ENCODE measurements at regions not wholly inside any gene's neighbourhood (a gene's known extent, or its start where the extent isn't known, plus 50 kb on each side); places are given as distances from the start of the nearest gene placed in this dataset.

DNA sequence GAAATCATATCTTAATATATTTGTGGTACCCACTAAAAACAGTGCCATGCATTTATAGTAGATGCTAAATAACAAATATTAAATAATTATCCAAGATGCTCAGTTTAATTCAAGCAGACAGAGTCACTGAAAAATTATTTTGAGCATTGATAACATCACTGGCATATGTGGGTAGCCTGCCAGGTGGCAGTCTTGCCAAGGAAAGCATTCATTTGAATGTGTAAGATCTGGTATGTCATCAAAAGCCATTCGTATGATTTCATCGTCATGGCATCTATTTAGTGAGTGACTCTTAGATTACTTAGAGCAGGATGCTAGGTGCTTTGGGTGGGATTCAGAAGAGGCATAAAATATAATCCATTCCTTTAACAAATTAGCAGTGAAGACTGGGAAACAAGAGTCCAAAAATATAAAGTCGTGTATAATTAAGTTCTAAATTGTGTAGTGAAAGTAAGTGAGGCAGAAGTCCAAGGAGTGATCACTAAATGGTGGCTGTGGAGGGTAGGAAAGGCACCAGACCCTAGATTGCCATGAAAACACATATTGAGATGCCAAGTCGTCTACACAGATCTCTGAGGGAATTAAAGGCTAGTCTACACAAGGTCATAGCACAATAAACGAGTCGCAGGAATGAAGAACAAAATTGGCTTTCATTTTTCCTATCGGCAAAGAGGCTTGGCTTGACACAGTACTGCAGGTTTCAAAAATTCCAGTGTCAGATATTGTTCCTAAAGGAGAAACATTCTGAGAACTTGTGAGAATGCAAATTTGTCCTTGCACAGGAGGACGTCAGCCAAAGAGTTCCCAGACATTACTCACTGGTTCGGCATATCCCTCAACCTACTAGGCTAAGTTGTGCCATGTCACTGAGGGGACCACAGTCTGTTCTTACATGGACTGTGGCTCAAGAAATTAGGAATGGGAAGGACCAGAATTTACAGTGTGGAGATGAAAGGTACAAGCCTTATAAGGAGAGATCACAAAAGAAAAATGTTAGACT is 130.8 kb downstream of the LYPLAL1 start:
- no peak for DNase-seq

DNA sequence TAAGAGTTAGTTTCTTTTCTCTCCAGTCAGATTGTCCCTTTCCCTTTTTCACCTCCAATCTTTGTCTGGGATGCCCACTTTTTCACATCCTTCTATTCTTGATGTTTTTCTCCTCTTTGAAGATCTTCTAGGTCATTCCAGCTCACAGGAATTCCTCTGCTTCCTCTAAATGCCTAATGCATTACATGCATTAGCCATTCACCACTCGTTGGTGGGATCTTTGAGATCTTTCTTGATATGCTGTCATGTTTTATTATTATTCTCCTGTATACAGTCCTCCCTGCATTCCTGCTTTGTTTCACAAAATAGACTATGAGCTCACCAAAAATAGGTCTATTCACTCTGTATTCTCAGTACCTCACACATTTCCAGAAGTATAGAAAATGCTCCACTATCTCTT is 129.0 kb downstream of the LYPLAL1 start:
- no peak for DNase-seq
- in situ Hi-C loops (cut with MboI; ENCODE audit: low pct_unique_long_range_greater_than_20kb, low sequenced_read_pairs): no loop called here

More for the DNA sequence above, 130.8 kb downstream of the LYPLAL1 start:
- in situ Hi-C loops (cut with MboI; ENCODE audit: low pct_unique_long_range_greater_than_20kb, low sequenced_read_pairs): no loop called here

DNA sequence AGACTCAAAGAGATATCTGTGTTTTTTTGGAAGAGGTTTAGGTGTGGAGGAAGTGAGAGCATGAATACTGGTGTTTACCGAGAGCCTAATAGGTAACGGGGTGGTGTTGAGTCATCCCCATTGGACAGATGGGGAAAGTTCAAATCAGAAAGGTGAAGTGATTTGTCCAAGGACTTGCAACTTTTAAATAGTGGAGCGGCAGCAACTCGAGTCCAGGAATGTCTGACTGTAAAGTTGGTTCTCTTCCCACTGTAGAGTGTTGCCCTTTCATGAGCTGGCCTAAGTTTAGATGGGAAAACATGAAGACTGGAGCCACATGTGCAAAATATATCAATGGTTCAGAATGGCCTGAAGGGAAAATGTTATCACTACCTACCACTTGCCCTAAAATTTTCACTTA is 125.7 kb downstream of the LYPLAL1 start:
- in situ Hi-C loops (cut with MboI; ENCODE audit: low pct_unique_long_range_greater_than_20kb, low sequenced_read_pairs): no loop called here
- DNase-seq: no peak

DNA sequence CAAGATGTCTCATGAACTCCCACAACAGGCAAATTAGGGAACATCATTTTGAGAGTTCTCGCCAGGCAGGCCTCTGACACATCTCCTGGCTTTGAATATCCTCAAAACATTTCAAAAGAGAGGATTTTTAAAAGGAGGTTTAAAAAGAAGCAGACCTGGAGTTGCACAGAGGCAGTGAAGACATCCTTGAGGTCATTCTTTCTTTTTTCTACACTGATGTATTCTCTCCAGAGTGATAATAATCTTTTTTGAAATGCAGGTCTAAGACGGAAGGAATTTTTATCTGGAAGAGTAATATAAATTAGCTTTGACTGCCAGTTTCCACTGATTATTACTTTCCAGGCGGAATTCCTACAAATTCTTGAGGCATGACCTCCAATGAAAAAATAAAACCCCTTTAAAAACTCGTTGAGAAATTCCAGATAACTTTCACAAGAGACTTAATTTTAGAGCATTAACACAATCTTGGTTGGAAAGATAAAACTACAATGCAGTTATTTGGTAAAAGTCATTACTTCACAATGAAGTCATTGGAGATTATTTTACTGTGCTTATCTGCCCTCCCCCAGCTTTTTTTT is 125.0 kb downstream of the LYPLAL1 start:
- in situ Hi-C loops (cut with MboI; ENCODE audit: low pct_unique_long_range_greater_than_20kb, low sequenced_read_pairs): no loop called here
- no peak for DNase-seq

DNA sequence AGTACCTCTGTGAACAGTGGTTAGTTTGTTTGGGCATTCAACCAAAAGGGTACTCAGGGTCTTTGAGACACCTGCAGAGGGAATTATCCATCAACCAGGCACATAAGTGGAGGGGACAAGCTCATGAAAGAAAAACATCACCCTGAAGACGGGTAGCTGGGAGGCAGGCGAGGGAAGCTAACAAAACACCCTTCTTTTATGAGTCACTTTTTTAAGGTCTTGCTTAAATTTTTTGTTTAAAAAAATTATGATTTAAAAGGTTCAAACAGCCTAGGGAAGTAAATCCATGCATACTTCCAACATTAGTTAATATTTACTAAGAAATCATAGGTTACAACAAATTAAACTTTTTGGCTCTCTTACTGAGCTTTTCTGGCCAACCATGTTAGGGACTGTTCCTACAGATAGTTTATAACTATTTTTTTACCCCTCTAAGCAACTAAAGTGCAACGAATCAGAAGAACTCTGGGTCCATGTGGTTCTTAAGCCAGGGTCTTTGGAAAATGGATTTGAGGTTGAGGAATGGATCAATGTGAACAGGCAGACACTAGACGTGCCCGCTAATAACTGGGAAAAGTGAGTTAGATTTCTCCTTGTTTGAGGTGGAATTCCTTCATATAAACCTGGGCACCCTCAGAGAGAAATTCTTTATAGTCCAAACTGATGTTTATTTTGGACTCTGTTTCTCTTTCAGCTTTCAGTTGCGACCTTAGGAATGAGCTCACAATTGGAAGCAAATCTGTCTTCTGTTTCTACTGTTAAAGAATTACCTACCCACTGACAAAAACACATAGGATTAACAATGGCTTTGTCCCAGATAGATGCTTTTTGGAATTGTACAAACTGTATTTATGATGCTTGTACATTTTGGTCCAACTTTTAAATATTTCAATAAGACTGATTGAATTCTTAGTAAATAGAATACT is 123.0 kb downstream of the LYPLAL1 start:
- DNase-seq: no peak
- in situ Hi-C loops (cut with MboI; ENCODE audit: low pct_unique_long_range_greater_than_20kb, low sequenced_read_pairs): no loop called here

DNA sequence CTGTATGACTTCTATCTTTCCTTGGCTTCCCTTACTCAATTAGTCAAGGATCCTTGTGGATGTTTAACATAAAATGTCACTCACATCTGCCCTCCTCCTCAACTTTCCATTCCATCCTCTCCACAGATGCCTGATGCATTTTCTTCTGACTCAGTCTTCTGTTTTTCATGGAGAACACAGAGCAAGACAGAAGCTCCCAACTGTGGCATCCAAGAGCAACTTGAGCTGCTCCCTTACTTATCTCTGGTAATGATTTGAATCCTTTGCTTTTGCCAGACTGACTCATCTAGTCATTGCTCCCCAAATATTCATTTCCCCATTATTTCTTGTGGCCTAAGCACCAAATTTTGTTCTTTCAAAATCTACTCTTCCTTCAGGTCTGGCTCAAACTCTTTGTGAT is 120.6 kb downstream of the LYPLAL1 start:
- DNase-seq: no peak
- in situ Hi-C loops (cut with MboI; ENCODE audit: low pct_unique_long_range_greater_than_20kb, low sequenced_read_pairs): no loop called here

DNA sequence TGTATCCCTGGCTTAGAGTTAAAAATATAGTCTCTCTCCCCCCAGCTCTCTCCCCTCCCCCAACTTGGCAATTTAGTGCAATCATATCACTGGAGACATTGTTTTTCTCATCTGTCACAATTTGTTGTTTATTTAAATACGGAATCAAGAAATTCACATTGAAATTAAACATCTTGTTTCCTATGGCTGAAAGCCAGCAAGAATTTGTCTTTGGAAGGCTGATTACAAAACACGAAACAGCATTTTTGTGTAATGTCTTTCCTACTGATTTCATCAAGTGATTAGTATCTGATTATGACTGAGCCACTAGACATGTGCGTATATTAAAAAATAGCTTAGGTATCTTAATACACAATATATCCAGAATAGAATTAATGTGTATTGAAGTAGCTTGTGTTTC is 119.7 kb downstream of the LYPLAL1 start:
- in situ Hi-C loops (cut with MboI; ENCODE audit: low pct_unique_long_range_greater_than_20kb, low sequenced_read_pairs): no loop called here
- no peak for DNase-seq

DNA sequence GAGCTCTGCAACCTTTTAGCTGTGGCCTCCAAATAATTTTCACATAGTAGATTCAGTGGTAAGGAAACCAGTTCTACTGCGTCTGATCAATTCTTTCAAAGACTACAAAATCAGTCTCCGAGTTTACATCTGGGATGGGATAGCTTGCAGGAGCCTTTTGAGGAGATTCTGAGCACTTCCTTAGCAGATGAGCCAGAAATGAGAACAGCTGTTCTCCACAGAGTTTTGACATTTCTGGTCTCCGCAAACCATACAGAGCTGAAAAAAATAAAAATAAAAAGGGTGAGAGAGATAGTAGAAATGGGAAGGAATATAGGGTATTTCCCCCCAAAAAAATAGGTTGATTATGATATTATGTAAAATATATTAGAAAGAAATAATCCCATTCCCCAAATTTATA is 119.3 kb downstream of the LYPLAL1 start:
- in situ Hi-C loops (cut with MboI; ENCODE audit: low pct_unique_long_range_greater_than_20kb, low sequenced_read_pairs): no loop called here
- no peak for DNase-seq

DNA sequence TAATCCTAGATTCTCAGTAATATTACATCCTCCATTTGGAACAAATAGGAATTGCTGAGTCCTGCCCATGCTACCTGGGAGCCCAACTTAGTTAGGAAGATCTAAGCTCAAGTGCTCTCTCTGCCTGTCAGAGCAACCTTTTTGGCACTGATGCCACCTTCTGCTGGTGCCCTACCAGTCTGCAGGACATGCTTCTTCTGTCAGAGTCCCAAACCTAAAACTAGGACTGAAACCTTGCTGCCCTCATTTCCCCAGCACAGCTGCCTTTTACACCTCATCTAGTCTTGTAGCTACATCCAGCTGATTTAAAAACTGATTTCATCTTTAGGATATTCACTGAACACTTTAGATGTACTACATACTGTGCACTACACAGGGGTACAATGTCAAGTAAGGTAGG is 118.7 kb downstream of the LYPLAL1 start:
- in situ Hi-C loops (cut with MboI; ENCODE audit: low pct_unique_long_range_greater_than_20kb, low sequenced_read_pairs): no loop called here
- DNase-seq: no peak

DNA sequence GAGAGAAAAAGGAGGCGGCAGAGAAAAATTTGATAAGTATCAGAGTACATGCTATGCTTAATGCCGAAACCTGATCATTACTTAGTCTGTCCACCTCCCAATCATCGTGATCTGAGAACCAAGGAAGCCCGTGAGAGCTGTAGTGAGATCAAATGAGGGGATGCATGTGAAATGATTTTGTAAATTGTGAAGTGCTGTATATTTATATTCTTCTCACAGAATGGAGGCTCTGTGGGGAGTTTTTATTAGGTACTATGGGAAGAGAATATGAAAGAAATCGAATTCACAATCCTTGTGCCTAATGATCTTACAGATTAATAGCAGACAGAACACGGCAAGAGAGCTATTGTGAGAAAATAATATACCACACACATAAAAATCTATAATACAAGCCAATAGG is 115.5 kb downstream of the LYPLAL1 start:
- DNase-seq: no peak
- in situ Hi-C loops (cut with MboI; ENCODE audit: low pct_unique_long_range_greater_than_20kb, low sequenced_read_pairs): no loop called here

DNA sequence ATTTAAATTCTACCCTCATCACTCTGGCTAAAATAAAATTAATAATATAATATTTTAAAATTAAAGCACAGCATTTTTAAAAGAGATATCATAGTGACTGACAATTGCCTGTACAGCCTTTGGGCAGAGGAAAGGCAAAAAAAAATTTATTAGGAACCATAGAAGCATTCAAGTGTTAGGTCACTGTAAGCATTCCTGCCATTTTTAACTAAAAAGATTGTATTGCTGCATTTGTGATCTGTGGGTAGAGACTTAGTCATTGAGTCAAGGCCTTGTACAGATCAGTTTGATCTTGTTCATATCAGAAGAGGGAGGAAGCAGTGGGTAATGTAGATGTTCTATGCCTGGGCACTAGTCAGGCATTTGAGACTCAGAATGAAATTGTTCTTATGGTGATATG is 109.9 kb downstream of the LYPLAL1 start:
- in situ Hi-C loops (cut with MboI; ENCODE audit: low pct_unique_long_range_greater_than_20kb, low sequenced_read_pairs): no loop called here
- no peak for DNase-seq

DNA sequence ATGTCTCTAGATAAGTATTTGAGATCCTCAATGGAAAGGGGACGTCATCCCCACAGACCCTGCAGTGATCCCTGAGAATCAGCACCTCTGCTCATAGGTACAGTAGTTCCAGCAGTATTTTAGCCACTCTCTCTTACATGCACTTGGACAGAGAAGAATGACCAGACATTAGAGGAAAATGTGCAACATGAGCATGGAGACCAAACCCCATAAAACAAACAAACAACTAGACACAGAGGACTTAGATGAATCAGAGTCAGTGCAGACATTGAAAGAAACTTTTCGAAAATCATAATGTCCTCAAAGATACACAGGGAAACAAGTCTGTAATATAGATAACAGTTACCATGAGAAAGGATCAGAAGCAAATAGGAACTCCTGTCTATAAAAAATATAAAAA is 108.2 kb downstream of the LYPLAL1 start:
- DNase-seq: no peak
- in situ Hi-C loops (cut with MboI; ENCODE audit: low pct_unique_long_range_greater_than_20kb, low sequenced_read_pairs): no loop called here

DNA sequence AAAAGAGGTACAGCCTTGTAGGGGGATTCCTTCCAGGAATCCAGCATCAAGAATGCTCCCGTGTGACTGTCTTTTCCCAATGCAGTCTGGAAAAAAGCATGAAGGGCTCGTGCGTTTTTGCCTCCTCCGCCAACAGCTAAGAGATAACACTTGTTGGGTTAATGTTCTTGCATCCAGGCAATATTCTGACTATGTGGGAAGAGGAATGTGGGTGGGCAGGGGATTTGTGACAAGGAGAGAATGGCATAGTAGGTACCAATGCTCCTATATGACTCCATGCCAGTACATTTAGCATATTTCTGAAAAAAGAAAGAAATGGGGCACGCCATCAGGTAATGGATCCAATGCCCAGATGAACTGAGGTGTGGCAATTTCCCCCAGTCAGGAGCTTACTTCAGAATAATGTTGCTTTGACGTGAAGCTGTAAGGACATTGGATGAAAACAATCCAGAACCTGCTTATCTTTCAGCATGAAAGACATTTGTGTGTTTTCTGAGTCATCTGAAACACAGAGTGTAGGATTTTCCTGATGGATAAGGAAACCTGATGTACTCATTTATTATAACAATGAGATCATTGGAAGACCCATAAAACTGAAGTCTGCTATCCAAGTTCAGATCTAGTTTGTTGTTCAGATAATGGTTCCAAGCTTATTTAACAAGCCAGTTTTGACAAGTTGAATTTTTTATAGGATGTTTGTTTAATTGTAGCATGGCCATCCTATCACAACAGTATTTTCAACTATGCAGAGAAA is 105.5 kb downstream of the LYPLAL1 start:
- no peak for DNase-seq
- in situ Hi-C loops (cut with MboI; ENCODE audit: low pct_unique_long_range_greater_than_20kb, low sequenced_read_pairs): no loop called here

DNA sequence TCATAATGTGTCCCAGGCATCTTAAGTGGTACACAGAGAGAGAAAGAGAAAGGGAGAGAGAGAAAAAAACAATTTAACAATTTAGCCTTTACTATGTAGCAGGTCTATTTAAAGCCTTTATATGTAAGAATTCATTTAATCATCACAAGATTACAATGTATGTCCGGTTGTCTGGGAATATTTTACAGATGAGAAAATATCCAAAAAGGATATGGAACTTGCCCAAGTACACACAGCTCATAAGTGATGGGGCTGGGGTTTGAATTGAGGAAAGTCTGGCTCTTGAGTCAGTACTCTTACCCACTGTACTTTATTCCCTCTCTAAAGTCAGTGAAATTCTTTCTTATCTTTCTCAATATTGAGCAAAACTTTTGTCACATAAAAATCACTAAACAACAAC is 104.6 kb downstream of the LYPLAL1 start:
- DNase-seq: no peak
- in situ Hi-C loops (cut with MboI; ENCODE audit: low pct_unique_long_range_greater_than_20kb, low sequenced_read_pairs): no loop called here

DNA sequence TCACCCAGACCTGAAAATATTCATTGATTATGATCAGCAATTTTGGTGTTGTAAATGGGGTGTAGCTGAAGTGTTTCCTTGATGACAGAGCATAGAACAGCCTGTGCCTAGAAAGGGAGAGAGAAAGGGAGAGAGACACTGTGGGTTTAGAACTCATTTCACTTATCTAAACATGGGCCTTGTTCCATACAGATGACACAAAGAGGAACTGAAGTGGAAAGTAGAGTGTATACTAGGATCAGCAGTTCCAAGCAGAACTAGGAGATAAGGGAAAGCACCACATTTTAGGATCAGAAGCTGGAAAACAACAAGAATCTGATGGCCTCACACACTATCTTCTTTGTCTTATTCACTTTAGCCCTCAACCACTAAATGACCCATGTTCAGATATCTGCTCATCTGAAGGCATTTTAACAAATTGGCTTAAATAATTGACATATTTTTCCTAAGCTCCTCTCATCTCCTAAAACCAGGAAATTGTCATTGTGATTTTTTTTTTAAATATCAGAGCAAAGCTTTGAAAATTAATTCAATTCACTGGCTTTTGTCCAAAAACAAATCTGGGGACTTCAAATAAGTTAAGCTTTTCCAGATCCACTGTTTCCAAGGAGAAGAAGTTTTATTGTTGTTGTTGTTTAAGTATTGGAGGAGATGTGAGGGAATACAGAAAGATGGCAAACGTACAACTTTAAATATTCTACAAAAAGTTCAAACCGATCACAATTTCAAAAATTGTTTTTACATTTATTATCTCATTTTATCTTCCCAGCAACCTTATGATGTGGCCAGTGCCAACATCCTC is 103.8 kb downstream of the LYPLAL1 start:
- DNase-seq: no peak
- in situ Hi-C loops (cut with MboI; ENCODE audit: low pct_unique_long_range_greater_than_20kb, low sequenced_read_pairs): no loop called here

DNA sequence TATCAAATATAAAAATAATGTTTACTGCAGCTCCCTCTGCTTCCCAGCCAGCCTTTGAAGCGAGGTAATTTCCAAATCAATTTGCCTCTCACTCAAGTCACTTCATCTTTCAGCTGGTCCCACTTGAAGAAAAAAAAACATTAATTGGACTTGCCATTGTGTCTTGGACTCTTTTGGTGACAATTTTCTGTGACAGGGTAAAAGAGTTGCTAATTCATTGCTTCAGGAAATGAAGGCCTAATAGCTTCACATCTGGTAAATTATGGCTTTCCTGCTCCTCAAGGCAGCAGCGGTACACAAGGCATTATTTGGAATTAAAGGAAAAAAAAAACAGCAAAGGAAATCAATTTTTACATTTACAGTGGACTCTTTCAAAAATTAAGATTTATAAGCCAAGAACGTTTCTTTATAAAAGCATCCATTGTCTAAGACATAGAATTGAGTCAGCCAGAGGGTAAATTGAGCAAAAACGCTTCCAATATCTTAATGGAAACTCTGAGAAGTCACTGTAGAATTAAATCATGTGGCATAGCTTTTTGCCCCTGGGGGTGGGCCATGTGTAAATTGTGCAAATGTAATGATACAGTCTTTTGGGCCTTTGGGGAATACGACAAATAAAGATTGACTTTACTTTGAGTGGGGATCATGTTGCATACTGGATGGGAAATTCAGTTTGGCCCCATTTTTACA is 102.5 kb downstream of the LYPLAL1 start:
- no peak for DNase-seq
- in situ Hi-C loops (cut with MboI; ENCODE audit: low pct_unique_long_range_greater_than_20kb, low sequenced_read_pairs): no loop called here

DNA sequence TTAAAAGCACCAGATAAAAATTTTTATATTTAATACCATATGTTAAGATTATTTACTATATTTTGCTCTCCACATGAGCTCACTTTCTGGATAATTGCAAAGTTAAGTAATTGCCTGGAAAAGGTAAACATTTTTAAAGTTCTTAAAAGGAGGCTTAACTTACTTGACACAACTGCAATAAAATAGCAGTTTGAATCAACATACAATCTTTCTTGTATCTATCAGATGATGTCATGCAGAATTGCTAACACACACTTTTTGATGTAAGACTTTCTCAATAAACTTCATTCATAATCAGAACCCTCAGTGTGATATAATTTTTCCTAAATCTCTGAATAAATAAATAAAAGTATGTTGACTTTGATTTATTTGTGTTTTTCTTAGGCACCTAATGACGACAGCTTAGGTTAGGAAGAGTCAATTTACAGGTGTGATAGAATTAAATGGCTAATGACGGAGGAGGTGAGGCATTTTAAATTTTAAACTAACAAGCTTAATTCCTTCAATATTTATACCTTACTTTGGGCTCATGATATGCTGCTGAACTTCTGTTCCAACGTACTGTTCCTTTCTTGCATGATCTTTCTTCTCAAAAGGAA is 99.5 kb downstream of the LYPLAL1 start:
- DNase-seq: no peak
- in situ Hi-C loops (cut with MboI; ENCODE audit: low pct_unique_long_range_greater_than_20kb, low sequenced_read_pairs): no loop called here
